Heart right ventricle (tissue), 16 donors: ENCODE measurements at regions not wholly inside any gene's neighbourhood (a gene's known extent, or its start where the extent isn't known, plus 50 kb on each side); places are given as distances from the start of the nearest gene placed in this dataset.

ENCODE experiments used
- ATAC-seq, 8 donors: fragments of 200-7000 bp; cut with Tn5 transposase; one replicate each; pipeline ENCODE4 v1.9.1; 2020; ENCODE audit warnings: mild to moderate bottlenecking in 8 of 8, moderate library complexity in 8 of 8, moderate number of reproducible peaks in 1 of 8
- DNase-seq, 2 donors: peaks; one replicate each; pipeline ENCODE4 v3.0.0-alpha.2; 2020
- H3K27ac ChIP-seq, 10 donors: fragments of 200-600 bp; sonication (generic) in 2 of 10; one replicate each; pipeline versions ENCODE4 v1.5.0 to v1.8.0; 2020 to 2022; ENCODE audit warnings: mild to moderate bottlenecking in 3 of 10
- H3K27me3 ChIP-seq, 7 donors: fragments of 200-600 bp; one replicate each; pipeline ENCODE4 v1.8.0; 2021 to 2022; ENCODE audit warnings: mild to moderate bottlenecking in 2 of 7
- H3K36me3 ChIP-seq, 9 donors: fragments of 200-600 bp; sonication (generic) in 1 of 9; one replicate each; pipeline versions ENCODE4 v1.5.0 to v1.8.0; 2020 to 2022; ENCODE audit warnings: mild to moderate bottlenecking in 2 of 9
- H3K4me1 ChIP-seq, 9 donors: fragments of 200-600 bp; sonication (generic) in 1 of 9; one replicate each; pipeline versions ENCODE4 v1.5.0 to v1.8.0; 2020 to 2022; ENCODE audit warnings: mild to moderate bottlenecking in 4 of 9
- H3K4me3 ChIP-seq, 10 donors: fragments of 200-600 bp; sonication (generic) in 2 of 10; one replicate each; pipeline versions ENCODE4 v1.5.0 to v1.8.0; 2020 to 2022; ENCODE audit warnings: mild to moderate bottlenecking in 7 of 10, moderate library complexity in 2 of 10
- H3K9me3 ChIP-seq, 11 donors: fragments of 200-600 bp in 10 of 11; sonication (generic) in 2 of 11; one replicate each; pipeline versions ENCODE4 v1.5.0 to v1.8.0; 2013 to 2022; ENCODE audit warnings: mild to moderate bottlenecking in 2 of 11, control low read depth in 1 of 11, moderate library complexity in 1 of 11
- CTCF ChIP-seq, 9 donors: fragments of 200-600 bp; sonication (generic) in 2 of 9; IDR thresholded peaks; one replicate each; pipeline versions ENCODE4 v1.5.0 to v1.8.0; 2021 to 2022; ENCODE audit warnings: antibody characterized with exemption in 9 of 9, mild to moderate bottlenecking in 5 of 9, moderate library complexity in 1 of 9
- WGBS, 2 donors: extraction: QIAGEN DNeasy Blood & Tissue Kit; methylation state at CpG; one replicate each; pipeline ENCODE4 v1.1.7; 2013; ENCODE audit warnings: inconsistent platforms in 1 of 2; 5-methylcytosine and 5-hydroxymethylcytosine counted together
- intact Hi-C, 10 donors: fragments of 100-400 bp; cut with DNase I; formaldehyde crosslinking; loops; one replicate each; pipeline versions ENCODE4 v1.11.1 to v1.14.2; 2022
- donor health status: Arrhythmogenic right ventricular cardiomyopathy.
- donor health status: ischemic (EF 13 %, LVEDD 7.1; RV severe dilation, severe dysfunction).
- donor health status: healthy with polysubstance abuse.
- donor health status: DM: no; HTN: yes; CAD: no.
- donor health status: DM: no; HTN: no; CAD: no.
- donor health status: ischemic (EF 25% LVEDD 6.9; RV normal size, moderate dysfunction).
- donor health status: ischemic (EF 25% LVEDD 5.7; RV mildly dilated, moderate dysfunction).
- donor health status: healthy.
- donor health status: DM: yes; HTN: yes; CAD: no.
- donor health status: Ischemic cardiomyopathy.
- donor health status: ischemic (EF 35%, LVEDD 5.7; RV mildly dilated, moderate dysfunction).
- donor health status: nonischemic (EF 11% LVEDD 7.7; RV severe dilation, severe dysfunction).
- donor health status: DM: yes; HTN: yes; CAD: no.
- donor health status: PGD.
- donor health status: ischemic (EF 29% LVEDD 5.4; RV normal size, mild dysfunction).
- donor health status: nonischemic (EF 23%, LVEDD 6.1; RV moderate dilation, normal function).

- Histone ChIP-seq H3K9me3 (no peaks in the 10 kb centered on the region), H3K27ac (no peak overlapping the region), H3K4me1 (no peaks in the 10 kb centered on the region), H3K27me3 (no peaks in the 10 kb centered on the region), H3K36me3 (no peaks in the 10 kb centered on the region), H3K4me3 (no peak overlapping the region)
- DNase-seq (no peak), ATAC-seq (no peak)
- intact Hi-C loops: no loop called here
- TF ChIP-seq CTCF (IDR thresholded peaks at IDR 0.05): no peak
- 92 to 93% methylated on average over 2 of the region's 2 CpGs for WGBS, 2 donors
Observed at GRCh38 chr13:100838387-100838786, 163.8 kb upstream of the TMTC4 start.

- DNase-seq (no peak), ATAC-seq (no peak)
- Histone ChIP-seq H3K9me3 (no peaks in the 10 kb centered on the region), H3K4me3 (no peak overlapping the region), H3K27me3 (no peaks in the 10 kb centered on the region), H3K27ac (no peak overlapping the region), H3K4me1 (no peaks in the 10 kb centered on the region), H3K36me3 (no peaks in the 10 kb centered on the region)
- intact Hi-C loops: no loop called here
- TF ChIP-seq CTCF (IDR thresholded peaks at IDR 0.05): no peak
- 57 to 59% methylated on average over 1 of the region's 1 CpG for WGBS, 2 donors
Observed at GRCh38 chr13:100837631-100838030, 163.0 kb upstream of the TMTC4 start.

- Histone ChIP-seq H3K4me1 (no peaks in the 10 kb centered on the region), H3K9me3 (peaks cover 0 to 4% (median 0%) of the 10 kb centered on the region in 11 donors), H3K36me3 (no peaks in the 10 kb centered on the region), H3K4me3 (no peak overlapping the region), H3K27me3 (no peaks in the 10 kb centered on the region), H3K27ac (no peak overlapping the region)
- intact Hi-C loops: no loop called here
- DNase-seq (no peak), ATAC-seq (no peak)
- no peak for TF ChIP-seq CTCF (IDR thresholded peaks at IDR 0.05)
- WGBS, 2 donors: 56 to 68% methylated on average over 4 of the region's 4 CpGs
Observed at GRCh38 chr13:100836711-100837110, 162.1 kb upstream of the TMTC4 start.

- no peak overlapping the region for H3K27ac ChIP-seq
- no peaks in the 10 kb centered on the region for H3K36me3 ChIP-seq
- WGBS, 2 donors: 79 to 87% methylated on average over 5 of the region's 5 CpGs
- no peak for TF ChIP-seq CTCF (IDR thresholded peaks at IDR 0.05)
- no peak overlapping the region for H3K4me3 ChIP-seq
- H3K9me3 ChIP-seq: peaks cover 0 to 4% (median 0%) of the 10 kb centered on the region in 11 donors
- no peaks in the 10 kb centered on the region for H3K27me3 ChIP-seq
- intact Hi-C loops: no loop called here
- DNase-seq (no peak), ATAC-seq (no peak)
- no peaks in the 10 kb centered on the region for H3K4me1 ChIP-seq
Observed at GRCh38 chr13:100835695-100836094, 161.1 kb upstream of the TMTC4 start.

GRCh38 chr13:100833427-100833826 is 158.8 kb upstream of the TMTC4 start:
- H3K27ac ChIP-seq: no peak overlapping the region
- intact Hi-C loops: no loop called here
- no peaks in the 10 kb centered on the region for H3K4me1 ChIP-seq
- no peak overlapping the region for H3K4me3 ChIP-seq
- peaks cover 0 to 16% (median 0%) of the 10 kb centered on the region in 11 donors for H3K9me3 ChIP-seq
- ATAC-seq: no peak
- WGBS, 2 donors: 43% methylated on average over 6 of the region's 6 CpGs
- no peak for DNase-seq
- no peaks in the 10 kb centered on the region for H3K36me3 ChIP-seq
- H3K27me3 ChIP-seq: no peaks in the 10 kb centered on the region
- no peak for TF ChIP-seq CTCF (IDR thresholded peaks at IDR 0.05)
